ENCODE measurements at regions not wholly inside any gene's neighbourhood (a gene's known extent, or its start where the extent isn't known, plus 50 kb on each side); places are given as distances from the start of the nearest gene placed in this dataset.
"Not testable (repeated sequence)": the region's sequence is repeated elsewhere in the genome, so short reads cannot be mapped to it uniquely, and the experiment has no call there.

DNA sequence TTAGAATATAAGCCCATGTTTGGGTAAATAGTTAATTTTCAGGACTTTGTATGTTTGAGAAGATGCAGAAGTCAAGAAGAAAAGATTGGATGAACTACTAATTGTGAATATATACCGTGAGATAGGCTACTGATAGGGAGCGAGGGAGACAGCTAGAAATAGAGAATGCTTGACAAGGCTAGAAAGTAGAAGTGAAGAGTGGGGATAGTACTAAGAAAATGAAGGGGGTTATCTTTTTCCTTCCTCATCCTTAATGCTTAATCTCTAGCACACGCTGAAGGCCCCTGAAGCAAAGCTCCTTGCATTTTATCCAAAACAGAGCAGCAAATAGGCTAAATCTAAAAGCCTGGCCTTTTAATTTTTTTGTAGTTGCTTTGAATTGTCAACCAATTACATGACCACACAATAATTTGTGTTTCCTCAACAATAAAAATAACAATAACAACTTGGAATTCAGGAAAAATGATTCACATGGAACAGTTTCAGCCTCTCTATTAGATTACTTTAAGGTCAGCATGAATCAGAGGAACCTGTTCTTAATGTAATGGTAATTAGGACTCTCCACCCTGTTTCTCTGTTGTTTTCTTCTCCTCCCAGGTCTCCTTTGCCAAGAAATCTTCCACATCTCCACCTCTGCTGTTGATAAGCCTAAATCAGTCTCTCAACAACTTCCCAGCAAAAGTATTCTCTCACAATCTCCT is 1071.3 kb upstream of the ZEB2 start:
- no peak for DNase-seq

DNA sequence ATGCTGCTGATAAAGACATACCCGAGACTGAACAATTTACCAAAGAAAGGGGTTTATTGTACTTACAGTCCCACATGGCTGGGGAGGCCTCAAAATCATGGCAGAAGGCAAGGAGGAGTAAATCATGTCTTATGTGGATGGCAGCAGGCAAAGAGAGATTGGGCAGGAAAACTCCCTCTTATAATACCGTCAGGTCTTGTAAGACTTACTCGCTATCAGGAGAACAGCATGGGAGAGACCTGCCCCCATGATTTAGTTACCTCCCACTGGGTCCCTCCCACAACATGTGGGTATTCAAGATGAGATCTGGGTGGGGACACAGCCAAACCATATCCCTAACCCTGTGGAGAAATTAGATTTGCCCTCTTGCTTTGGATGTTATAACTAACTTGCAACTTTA is 1068.0 kb upstream of the ZEB2 start:
- DNase-seq: no peak

DNA sequence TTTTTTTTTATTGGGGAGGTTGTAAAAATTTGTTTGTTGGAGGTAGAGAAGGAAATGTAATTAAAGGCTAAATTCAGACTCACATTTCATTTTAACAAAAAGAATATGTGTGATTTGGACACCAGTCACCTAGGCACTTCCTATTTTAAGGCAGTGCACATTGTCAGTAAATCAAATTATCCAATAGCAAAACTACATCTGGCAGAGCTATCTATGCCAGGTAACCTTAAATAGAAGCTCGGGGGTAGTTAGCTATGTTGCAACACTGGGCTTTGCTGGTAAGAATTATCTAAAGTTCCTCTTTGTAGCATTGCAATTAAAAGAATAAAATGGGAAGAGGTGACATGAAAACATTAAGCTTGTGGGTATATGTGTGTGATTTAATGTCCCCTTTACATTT is 1064.4 kb upstream of the ZEB2 start:
- DNase-seq: no peak

DNA sequence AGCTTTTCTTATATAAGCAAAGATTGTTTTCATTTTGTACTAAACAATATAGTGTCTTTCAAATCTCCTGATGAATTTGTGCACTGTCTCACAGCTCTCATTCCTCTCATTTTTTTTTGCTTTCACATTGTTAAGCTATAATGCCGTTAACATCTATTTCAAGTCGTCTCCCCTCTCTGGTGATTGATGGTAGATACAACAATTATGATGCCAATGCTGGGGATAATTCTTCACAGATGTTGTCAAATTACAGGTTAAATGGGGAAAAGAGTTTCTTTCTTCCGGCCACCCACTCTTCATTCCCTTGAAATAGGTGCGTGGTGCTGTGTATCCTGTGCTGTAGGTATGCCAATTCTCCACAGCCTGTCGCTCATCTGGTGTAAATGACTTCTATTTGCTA is 1053.7 kb upstream of the ZEB2 start:
- DNase-seq: no peak

DNA sequence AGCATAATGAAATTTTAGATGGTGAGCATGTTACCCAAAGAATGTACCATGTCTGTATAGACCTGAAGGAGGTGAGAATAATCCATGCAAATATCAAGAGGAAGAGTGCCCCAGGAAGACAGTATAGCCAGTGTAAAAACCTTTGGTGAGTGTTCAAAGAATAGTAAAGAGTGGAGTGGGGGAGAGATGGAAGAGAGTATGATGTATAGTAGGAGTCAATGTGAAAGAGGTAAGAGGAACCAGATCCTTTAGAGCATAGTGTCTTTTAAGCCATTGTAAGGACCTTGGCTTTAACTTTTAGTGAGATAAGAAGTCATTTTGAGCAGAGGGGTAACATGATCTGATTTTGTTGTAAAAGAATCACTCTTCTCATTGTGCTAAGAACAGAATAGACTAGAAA is 1052.3 kb upstream of the ZEB2 start:
- no peak for DNase-seq

DNA sequence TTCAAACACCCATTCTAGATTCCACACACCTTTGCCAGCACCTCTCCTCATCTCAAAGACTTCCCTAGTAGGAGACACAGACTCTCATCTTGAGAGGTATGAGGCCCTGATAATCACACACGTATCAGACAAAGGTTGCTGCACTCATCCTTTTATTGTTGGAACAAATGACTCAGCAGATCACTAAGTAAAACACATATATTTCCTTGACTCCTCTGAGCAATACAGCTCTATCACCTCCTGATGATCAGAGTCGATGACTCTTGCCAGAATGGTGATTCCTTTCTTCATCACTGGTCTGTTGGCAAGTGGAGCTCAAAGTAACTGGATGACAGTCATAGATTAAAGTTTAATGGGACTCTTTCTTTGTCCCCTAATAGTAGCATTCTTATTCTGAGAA is 1049.2 kb upstream of the ZEB2 start:
- no peak for DNase-seq

DNA sequence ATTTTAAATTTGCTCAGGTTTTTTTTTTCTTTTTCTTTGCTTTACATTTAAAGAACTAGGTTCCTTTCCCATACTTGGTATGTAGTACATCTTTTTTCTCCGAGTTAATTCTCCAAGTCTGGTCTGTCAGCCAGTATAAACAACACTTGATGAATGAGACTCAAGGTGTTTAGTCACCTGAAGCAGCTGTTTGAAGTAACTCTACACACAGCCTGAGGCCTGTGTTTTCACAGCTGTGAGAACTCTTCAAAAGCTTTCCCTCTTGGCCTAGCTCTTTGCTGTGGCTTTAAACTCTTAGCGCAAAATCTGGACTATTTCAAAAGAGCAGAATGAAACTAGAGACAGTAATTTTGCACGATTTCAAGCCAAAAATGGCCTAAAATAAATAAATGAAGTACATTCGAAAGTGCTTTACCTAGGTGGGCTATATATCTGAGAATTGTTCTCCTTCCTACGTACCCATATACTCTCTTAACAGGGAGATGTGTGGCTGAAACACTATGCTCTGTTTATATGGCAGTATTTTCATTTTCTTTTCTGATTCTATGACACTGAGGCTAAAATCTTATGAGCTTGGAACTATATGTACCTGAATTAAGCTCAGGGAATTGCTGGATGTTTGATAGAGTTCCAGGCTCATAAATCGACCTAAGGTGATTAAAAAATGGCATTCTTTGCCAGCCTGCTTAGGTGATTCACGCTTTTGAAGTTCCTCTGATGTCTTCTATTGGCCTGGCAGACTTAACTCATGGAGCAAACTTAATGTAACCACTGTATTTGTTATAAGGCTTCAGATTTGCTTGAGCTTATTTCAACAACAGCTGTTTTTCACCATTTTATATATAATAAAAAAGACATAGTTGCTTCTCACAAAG is 1044.1 kb upstream of the ZEB2 start:
- no peak for DNase-seq

DNA sequence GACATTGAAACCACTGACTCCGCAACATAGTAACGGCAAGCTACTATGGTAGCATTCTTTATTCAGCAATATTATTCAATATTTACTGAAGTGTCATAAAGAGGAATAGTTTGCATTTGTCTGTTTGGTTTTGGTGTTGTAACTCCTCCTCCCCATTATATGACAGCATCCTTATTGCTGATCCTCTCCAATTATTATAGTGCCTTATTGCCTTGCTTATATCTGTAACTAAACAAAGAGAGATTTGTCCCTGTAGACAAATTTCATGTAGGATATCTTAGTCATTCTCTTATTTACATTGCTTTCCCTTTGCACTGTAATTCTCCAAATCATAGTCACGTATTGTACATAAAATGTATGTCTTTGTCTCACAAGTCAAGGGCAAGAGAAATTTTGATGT is 1041.2 kb upstream of the ZEB2 start:
- DNase-seq: peak; percentile 49

DNA sequence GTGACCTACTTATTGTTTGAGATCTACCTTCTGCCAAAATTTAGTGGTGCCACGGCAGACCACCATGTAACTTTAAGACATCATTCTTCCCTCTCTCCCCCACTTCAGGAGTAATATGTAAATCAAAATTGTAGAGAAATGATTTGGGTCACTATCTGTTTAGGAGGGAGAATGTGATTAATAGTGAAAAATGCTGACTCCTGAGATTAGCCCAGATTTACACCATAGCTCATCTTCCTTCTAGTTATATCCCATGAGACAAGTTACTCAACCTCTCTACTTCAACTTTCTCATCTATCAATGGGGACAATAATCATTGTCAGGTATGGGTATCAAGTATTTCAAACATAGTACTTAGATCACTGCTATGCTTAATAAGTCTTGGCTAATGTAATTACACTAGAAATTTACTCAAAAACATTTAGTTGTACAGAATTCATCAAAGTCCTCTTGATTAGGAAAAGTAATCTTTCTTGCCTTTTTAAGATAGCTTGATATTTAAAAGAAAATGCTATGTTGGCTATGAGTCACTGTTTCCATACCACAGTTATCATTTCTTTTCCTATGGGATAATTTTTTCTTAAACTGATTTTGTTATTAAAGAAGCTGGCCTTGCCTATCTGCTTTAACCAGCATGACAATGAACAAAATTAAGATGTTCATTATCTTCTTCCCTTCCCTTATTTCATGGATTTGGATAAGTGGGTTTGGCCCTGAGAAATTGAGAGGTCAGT is 1038.9 kb upstream of the ZEB2 start:
- DNase-seq: no peak

DNA sequence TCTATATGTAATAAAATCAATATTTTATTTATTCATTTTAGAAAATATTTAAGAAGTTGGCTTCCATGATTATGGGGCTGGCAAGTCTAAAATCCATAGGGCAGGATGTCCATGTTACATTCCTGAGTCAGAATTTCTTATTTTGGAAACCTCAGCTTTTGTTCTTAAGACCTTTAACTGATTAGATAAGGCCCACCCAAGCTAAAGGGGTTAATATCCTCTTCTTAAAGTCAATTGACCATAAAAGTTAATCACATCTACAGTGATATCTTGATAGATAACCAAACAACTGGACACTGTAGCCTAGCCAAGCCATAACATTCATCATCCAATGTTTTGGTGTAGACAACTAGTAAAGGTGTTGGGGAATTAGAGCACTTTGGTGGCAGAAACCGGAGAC is 1035.4 kb upstream of the ZEB2 start:
- DNase-seq: no peak

DNA sequence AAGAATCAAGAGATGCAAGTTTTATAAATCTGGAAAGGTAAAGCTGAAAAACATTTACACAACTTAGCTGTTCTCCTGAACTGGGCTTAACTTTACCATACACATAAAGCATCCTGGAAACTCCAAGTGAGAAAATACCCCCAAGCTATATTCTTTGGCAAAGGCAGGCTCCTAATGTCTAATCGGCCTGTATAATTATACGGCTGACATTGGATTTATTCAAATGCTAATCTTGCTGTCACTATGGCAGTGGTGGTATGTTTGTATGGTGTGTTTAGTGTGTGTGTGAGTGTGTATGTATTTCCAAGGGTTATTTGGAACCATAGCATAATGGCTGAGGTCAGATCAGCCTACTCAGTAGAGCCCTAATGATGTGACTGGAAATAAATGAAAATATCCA is 1031.8 kb upstream of the ZEB2 start:
- DNase-seq: no peak

DNA sequence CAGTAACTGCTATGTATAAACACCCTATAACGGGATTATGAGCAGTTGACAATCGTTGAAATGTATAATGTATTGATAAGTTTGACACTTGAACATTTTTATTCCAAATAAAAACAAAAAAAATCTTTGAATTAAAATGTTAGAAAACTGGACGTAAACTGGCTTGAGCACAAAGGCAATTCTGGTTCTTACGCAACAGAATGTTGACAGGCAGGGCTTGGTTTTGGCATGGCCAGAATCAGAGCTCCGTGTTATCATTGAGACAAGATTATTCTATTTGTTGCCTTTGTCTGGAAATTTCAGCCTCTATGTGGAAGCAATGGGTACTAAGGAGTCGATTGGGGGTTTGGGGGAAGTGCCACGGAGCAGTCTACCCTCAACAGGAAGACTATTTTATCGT is 1028.6 kb upstream of the ZEB2 start:
- DNase-seq: no peak

DNA sequence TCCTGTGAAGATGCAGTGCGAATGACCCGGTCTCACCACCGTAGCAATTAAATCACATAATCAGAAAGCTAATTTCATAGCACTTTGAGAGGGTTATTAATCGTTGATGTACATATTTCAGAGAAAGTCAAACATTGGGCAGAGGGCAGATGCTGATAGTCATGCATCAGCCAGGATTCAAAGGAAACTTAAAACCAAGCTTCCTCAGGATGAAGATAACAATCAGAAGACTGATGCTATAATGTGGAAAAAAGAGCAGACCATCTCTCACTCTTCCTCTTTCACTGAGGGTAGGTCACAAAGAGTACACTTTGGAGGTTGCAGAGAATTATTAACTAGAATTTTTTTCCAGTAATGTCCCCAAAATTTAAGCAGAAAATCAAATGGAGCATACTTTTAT is 1027.7 kb upstream of the ZEB2 start:
- no peak for DNase-seq

DNA sequence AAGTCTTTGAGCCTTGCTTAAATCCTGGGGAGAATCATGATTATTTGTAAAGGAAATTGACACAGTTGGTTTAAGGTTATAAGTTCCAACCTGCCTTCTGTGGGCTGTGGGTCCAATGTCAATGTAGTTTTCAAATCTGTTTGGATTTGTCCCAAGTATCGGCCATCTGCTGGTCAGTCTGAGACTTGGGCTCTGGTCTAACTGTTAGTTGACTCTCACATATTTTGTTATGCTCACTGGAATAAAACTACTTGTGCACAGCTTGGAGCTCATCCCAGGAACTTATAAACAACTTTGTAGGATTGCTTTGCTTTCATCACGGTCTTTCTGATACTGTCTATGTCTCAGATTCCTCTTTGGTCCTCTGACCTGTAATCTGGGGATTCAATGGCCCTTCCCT is 1026.2 kb upstream of the ZEB2 start:
- no peak for DNase-seq

DNA sequence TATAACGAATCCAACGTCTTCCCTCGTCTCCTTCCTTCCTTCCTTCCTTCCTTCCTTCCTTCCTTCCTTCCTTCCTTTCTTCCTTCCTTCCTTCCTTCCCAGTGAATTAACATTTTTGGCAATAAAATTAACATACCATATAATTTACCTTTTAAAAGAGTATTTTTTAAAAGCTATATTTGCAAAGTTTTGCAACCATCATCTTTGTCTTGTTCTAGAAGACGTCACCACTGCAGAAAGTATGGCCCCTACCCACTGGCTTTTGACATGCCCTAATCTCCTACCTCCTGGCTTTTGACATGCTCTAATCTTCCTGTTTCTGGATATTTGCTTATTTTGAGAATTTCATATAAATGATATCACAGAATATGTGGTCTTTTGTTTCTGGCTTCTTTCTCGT is 1023.9 kb upstream of the ZEB2 start:
- DNase-seq: no peak

DNA sequence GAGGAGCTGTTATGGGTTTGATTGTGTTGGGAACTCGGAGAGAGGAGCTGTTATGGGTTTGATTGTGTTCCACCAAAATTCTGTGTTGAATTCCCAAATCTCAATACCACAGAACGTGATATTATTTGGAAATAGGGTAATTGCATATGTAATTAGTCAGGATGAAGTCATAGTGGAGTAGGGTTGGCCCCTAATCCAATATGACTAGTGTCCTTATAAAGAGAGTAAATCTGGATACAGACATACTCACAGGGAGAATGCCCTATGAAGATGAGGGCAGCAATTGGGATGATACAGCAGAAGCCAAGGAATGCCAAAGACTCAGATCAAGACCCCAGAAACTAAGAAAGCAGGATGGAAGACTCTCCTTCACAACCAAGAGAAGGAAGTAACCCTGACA is 1023.2 kb upstream of the ZEB2 start:
- no peak for DNase-seq

DNA sequence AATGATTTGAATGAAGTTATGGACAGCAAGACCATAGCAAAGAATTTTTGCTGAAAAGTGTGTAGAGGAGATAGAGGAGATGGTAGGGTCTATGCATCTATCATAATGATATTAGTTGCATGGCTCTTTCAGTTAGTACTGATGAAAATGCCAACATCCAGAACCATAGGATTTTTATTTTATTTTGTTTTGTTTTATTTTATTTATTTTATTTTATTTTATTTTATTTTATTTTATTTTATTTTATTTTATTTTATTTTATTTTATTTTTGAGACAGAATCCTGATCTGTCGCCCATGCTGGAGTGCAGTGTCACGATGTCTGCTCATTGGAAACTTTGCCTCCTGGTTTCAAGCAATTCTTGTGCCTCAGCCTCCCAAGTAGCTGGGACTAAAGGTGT is 1021.1 kb upstream of the ZEB2 start:
- DNase-seq: no peak

DNA sequence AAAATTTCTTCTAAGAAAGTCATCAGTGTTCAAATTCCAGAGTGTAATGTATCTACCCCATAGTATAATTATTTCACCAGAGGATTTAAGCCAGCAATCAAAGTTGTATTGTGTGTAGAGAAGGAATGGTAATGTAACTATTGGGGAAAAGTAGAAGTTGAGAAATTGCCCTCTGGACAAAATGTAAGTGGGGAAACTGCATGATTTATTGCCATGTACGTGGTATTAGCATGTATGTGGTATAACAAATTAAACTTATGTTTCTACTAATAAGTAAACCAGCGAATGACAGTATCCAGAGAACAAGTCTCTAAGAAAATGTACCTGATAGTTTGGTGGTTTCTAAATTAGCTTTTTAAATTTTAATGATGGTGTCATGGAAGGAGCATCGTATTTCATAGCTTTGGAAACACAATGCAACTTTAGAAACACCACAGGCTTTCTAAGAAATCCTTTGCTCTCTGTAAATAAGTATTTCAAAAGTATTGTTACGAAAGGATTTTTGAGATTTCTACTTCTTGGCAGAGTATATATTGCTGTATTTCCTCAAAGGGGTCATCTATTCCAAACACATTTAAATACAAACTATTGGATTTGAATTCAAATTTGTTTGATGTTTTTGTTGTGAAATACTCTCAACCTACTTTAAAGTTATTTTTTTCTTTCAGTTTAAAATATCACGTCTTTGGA is 1018.9 kb upstream of the ZEB2 start:
- DNase-seq: no peak

DNA sequence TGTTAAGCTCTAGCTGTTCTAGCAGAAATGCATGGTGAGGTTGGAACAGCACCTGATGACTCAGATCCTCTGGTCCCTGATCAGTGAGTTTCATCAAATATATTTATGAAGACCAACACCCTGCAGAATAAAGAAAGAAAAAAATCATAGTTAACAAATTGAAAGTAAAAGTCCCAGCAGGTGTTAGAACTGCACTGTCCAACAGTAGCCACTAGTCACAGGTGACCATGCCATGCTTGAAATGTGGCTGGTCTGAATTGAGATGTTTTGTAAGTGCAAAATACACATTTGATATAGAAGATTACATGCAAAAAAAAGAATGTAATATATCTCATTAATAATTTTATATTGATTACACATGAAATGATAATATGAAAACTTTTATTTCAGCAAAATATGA is 1010.7 kb upstream of the ZEB2 start:
- DNase-seq: no peak

DNA sequence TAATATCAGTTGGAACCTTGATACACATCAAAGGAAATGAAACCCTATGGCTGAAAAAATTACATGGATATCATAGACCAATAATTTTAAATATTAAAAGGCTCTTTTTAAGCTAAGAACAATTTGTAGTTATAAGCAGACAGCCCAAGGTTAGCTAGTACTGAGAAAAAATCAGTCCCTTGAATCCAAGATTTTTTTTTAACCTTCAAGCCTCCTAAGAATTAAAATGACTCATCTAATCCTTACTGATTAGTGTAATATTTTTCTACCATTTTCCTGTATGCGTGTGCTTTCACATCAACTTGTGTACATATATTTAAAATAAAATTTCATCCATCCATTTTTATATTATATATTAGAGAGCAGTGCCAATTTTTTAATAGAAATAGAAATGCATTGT is 1004.9 kb upstream of the ZEB2 start:
- DNase-seq: no peak

DNA sequence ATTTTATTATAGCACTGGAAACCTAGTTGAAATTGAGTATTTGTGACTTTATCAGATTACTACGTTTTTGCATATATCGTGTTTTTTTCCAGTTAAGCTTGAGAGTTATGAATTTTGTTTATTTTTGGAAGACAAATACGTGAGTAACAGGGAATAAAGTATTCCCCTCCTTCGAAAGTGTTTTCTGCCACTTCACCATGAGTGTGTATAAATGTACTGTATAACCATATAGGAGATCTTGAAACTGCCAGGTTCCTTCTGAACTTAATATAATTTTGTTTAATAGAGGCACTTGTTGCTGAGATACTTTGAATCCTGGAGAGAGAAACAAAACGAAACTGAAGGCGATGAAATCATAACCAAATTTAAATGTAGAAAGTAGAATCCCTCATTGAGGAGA is 1004.4 kb upstream of the ZEB2 start:
- no peak for DNase-seq

DNA sequence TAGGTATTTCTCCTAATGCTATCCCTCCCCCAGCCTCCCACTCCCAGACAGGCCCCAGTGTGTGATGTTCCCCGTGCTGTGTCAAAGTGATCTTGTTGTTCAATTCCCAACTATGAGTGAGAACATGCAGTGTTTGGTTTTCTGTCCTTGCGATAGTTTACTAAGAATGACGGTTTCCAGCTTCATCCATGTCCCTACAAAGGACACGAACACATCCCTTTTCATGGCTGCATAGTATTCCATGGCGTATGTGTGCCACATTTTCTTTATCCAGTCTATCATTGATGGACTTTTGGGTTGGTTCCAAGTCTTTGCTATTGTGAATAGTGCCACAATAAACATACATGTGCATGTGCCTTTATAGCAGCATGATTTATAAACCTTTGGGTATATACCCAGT is 999.3 kb upstream of the ZEB2 start:
- DNase-seq: not testable (repeated sequence)

DNA sequence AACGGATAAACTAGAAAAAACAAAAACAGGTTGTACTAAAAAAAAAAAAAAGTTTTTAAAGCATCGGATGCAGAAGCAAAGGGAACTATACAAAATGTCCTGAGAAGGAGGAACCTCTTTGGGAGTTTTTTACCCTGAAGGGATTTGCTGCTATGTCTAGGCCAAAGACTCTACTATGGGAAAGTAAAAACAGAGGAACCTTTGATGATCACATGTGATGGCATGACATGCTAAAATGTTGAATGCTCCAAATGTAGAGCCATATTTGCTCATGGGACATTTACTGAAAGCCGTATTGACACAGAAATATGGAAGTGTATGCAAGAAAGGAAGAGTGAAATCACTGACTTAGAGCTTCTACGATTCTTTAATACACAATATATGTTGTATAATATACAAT is 992.0 kb upstream of the ZEB2 start:
- no peak for DNase-seq
